BJ (cell line): ENCODE measurements at regions not wholly inside any gene's neighbourhood (a gene's known extent, or its start where the extent isn't known, plus 50 kb on each side); places are given as distances from the start of the nearest gene placed in this dataset.

Experiments used
- CTCF ChIA-PET: fragments of 350-600 bp; formaldehyde crosslinking; extraction: SDS; loops from one replicate; lab custom pipeline; 2021; ENCODE audit warnings: antibody characterized with exemption, inconsistent platforms; lab: Yijun Ruan, JAX
- POLR2A ChIA-PET: fragments of 300-600 bp; sonication (Branson Sonifier 250); formaldehyde crosslinking; extraction: SDS; loops from one replicate; lab custom pipeline; 2021; ENCODE audit warnings: antibody characterized with exemption; lab: Charles Lee
- DNase-seq: peaks from one replicate; pipeline ENCODE4 v3.0.0-alpha.2; 2011; ENCODE audit warnings: low read depth
- H3K27me3 ChIP-seq: 2 replicates; pipeline ENCODE4 v1.6.0; 2011; ENCODE audit warnings: low read length; ENCODE audit not compliant: control insufficient read depth, insufficient read depth
- H3K36me3 ChIP-seq: 2 replicates; pipeline ENCODE4 v1.5.1; 2011; ENCODE audit warnings: low read length; ENCODE audit not compliant: control insufficient read depth, insufficient read depth
- H3K4me3 ChIP-seq: 2 replicates; pipeline ENCODE4 v1.5.1; 2011; ENCODE audit warnings: low read depth, mild to moderate bottlenecking, control low read depth, low read length
- CTCF ChIP-seq: IDR thresholded peaks from 2 replicates; pipeline ENCODE4 v1.5.1; 2011; ENCODE audit warnings: low read depth, mild to moderate bottlenecking, control low read depth, inconsistent platforms, low read length, moderate library complexity; ENCODE audit not compliant: insufficient read depth

- ChIA-PET POLR2A (no interaction called here), CTCF (interaction anchor here (0.6 kb wide), 1 partner anchor 32 kb away, joined by 3 read pairs; no protein-coding TSS in a partner anchor)
- Histone ChIP-seq H3K27me3 (no peaks in the 10 kb centered on the region), H3K4me3 (no peak overlapping the region), H3K36me3 (no peaks in the 10 kb centered on the region)
- no peak for DNase-seq
- no peak for TF ChIP-seq CTCF
Observed at GRCh38 chr10:78548369-78548768, 514.7 kb downstream of the RPS24 start.

GRCh38 chr10:78549140-78549935, 515.7 kb downstream of the RPS24 start:
- TF ChIP-seq CTCF = no peak
- no peaks in the 10 kb centered on the region for H3K36me3 ChIP-seq
- no peaks in the 10 kb centered on the region for H3K27me3 ChIP-seq
- no peak overlapping the region for H3K4me3 ChIP-seq
- POLR2A ChIA-PET = no interaction called here
- CTCF ChIA-PET = interaction anchor here (0.6 kb wide), 2 partner anchors 33 to 160 kb away, joined by 3 to 4 read pairs; no protein-coding TSS in a partner anchor
- DNase-seq = no peak

GRCh38 chr10:78550090-78550489, 516.4 kb downstream of the RPS24 start:
- no peak for DNase-seq
- H3K27me3 ChIP-seq = no peaks in the 10 kb centered on the region
- CTCF ChIA-PET = interaction anchor here (0.6 kb wide), 1 partner anchor 160 kb away, joined by 4 read pairs; no protein-coding TSS in a partner anchor
- no peaks in the 10 kb centered on the region for H3K36me3 ChIP-seq
- H3K4me3 ChIP-seq = no peak overlapping the region
- POLR2A ChIA-PET = no interaction called here
- TF ChIP-seq CTCF = no peak

GRCh38 chr10:78550716-78551115, 517.1 kb downstream of the RPS24 start:
- no peak for TF ChIP-seq CTCF
- POLR2A ChIA-PET = no interaction called here
- CTCF ChIA-PET = no interaction called here
- DNase-seq = no peak
- Histone ChIP-seq H3K36me3 (no peaks in the 10 kb centered on the region), H3K27me3 (no peaks in the 10 kb centered on the region), H3K4me3 (no peak overlapping the region)

GRCh38 chr10:78551184-78552005, 517.4 kb upstream of the ZMIZ1 start:
- POLR2A ChIA-PET = no interaction called here
- CTCF ChIA-PET = no interaction called here
- H3K27me3 ChIP-seq = no peaks in the 10 kb centered on the region
- no peak overlapping the region for H3K4me3 ChIP-seq
- TF ChIP-seq CTCF = no peak
- no peak for DNase-seq
- no peaks in the 10 kb centered on the region for H3K36me3 ChIP-seq
